Right lobe of liver (tissue), 6 donors: ENCODE measurements at regions not wholly inside any gene's neighbourhood (a gene's known extent, or its start where the extent isn't known, plus 50 kb on each side); places are given as distances from the start of the nearest gene placed in this dataset.

ENCODE experiments used
- ATAC-seq, 4 donors: fragments of 200-7000 bp; cut with Tn5 transposase; one replicate each; pipeline ENCODE4 v1.9.1; 2020; ENCODE audit warnings: mild to moderate bottlenecking in 4 of 4, moderate library complexity in 4 of 4
- DNase-seq, 3 donors: peaks; one replicate each; pipeline ENCODE4 v3.0.0-alpha.2; 2020
- H3K27ac ChIP-seq, 3 donors: fragments of 200-600 bp; one replicate each; pipeline ENCODE4 v1.8.0; 2022
- H3K27me3 ChIP-seq, 2 donors: fragments of 200-600 bp; one replicate each; pipeline ENCODE4 v1.8.0; 2022
- H3K36me3 ChIP-seq, 4 donors: fragments of 200-600 bp; sonication (generic) in 1 of 4; one replicate each; pipeline versions ENCODE4 v1.5.1 to v1.8.0; 2017 to 2022; ENCODE audit warnings: control low read depth in 1 of 4
- H3K4me1 ChIP-seq, 4 donors: fragments of 200-600 bp; sonication (generic) in 1 of 4; one replicate each; pipeline versions ENCODE4 v1.5.1 to v1.8.0; 2017 to 2022; ENCODE audit warnings: control low read depth in 1 of 4
- H3K4me3 ChIP-seq, 3 donors: fragments of 200-600 bp; one replicate each; pipeline ENCODE4 v1.8.0; 2022
- H3K9me3 ChIP-seq, 4 donors: fragments of 200-600 bp; sonication (generic) in 1 of 4; one replicate each; pipeline versions ENCODE4 v1.5.1 to v1.8.0; 2017 to 2022; ENCODE audit warnings: control low read depth in 1 of 4
- CTCF ChIP-seq, 4 donors: fragments of 200-600 bp in 3 of 4; fragments of 450-650 bp in 1 of 4; IDR thresholded peaks; one replicate each; pipeline versions ENCODE4 v1.5.1 to v1.8.0; 2016 to 2022; ENCODE audit warnings: antibody characterized with exemption in 4 of 4, mild to moderate bottlenecking in 2 of 4
- POLR2A ChIP-seq: fragments of 450-650 bp; IDR thresholded peaks from one replicate; pipeline ENCODE4 v1.6.1; 2017; ENCODE audit warnings: antibody characterized with exemption, mild to moderate bottlenecking
- WGBS: methylation state at CpG from one replicate; pipeline ENCODE4 v1.1.6; 2018; ENCODE audit warnings: low coverage, low lambda C conversion rate; ENCODE audit not compliant: insufficient coverage; ENCODE audit errors: missing lambda C conversion rate; 5-methylcytosine and 5-hydroxymethylcytosine counted together
- intact Hi-C, 2 donors: fragments of 100-400 bp; cut with DNase I; formaldehyde crosslinking; loops; one replicate each; pipeline versions ENCODE4 v1.11.2 to v1.14.1; 2022
- donor health status: DM: no; HTN: yes; CAD: no.
- donor health status: DM: no; HTN: no; CAD: no.
- donor health status: DM: no; HTN: no; CAD: no.
- donor health status: DM: no; HTN: yes; CAD: no.
- donor health status: DM: no; HTN: yes; CAD: no.

GRCh38 chr16:29316761-29317183 is 89.7 kb downstream of the NPIPB11 start:
- Histone ChIP-seq H3K27ac (no peak overlapping the region), H3K27me3 (no peaks in the 10 kb centered on the region), H3K4me3 (no peak overlapping the region), H3K4me1 (no peaks in the 10 kb centered on the region), H3K9me3 (no peaks in the 10 kb centered on the region), H3K36me3 (peaks cover 0 to 6% (median 0%) of the 10 kb centered on the region in 4 donors)
- ATAC-seq (no peak), DNase-seq (no peak)
- TF ChIP-seq POLR2A: no peak
- TF ChIP-seq CTCF (IDR thresholded peaks at IDR 0.05): no peak
- intact Hi-C loops: no loop called here
- WGBS: 87% methylated on average over 9 of the region's 12 CpGs

- intact Hi-C loops: no loop called here
- DNase-seq: no peak
- H3K27me3 ChIP-seq: no peaks in the 10 kb centered on the region
Observed at GRCh38 chr16:29315916-29316517, 90.5 kb downstream of the NPIPB11 start.

GRCh38 chr16:29315046-29315445 is 91.5 kb downstream of the NPIPB11 start:
- DNase-seq (no peak), ATAC-seq (no peak)
- intact Hi-C loops: no loop called here
- no peak overlapping the region for H3K27ac ChIP-seq
- H3K36me3 ChIP-seq: peaks cover 0 to 6% (median 0%) of the 10 kb centered on the region in 4 donors
- TF ChIP-seq POLR2A: no peak
- no peak for TF ChIP-seq CTCF (IDR thresholded peaks at IDR 0.05)
- H3K27me3 ChIP-seq: no peaks in the 10 kb centered on the region
- WGBS: 77% methylated on average over 3 of the region's 5 CpGs
- peaks cover 0 to 14% (median 3%) of the 10 kb centered on the region in 4 donors for H3K4me1 ChIP-seq
- H3K9me3 ChIP-seq: no peaks in the 10 kb centered on the region
- no peak overlapping the region for H3K4me3 ChIP-seq

More at GRCh38 chr16:29315916-29316517, 90.5 kb downstream of the NPIPB11 start:
- H3K36me3 ChIP-seq: peaks cover 0 to 6% (median 0%) of the 10 kb centered on the region in 4 donors
- H3K4me1 ChIP-seq: peaks cover 0 to 6% (median 3%) of the 10 kb centered on the region in 4 donors
- no peak overlapping the region for H3K27ac ChIP-seq
- no peak overlapping the region for H3K4me3 ChIP-seq
- no peak for ATAC-seq
- WGBS: 73% methylated on average over 5 of the region's 12 CpGs
- TF ChIP-seq POLR2A (no peak), CTCF (IDR thresholded peaks at IDR 0.05) (no peak)
- no peaks in the 10 kb centered on the region for H3K9me3 ChIP-seq

- DNase-seq (peak in 1 of 3 donors; percentile 32), ATAC-seq (no peak)
- Histone ChIP-seq H3K9me3 (no peaks in the 10 kb centered on the region), H3K36me3 (peaks cover 0 to 6% (median 0%) of the 10 kb centered on the region in 4 donors), H3K4me1 (peaks cover 0 to 14% (median 3%) of the 10 kb centered on the region in 4 donors), H3K27me3 (no peaks in the 10 kb centered on the region), H3K4me3 (no peak overlapping the region), H3K27ac (no peak overlapping the region)
- 76% methylated on average over 3 of the region's 20 CpGs for WGBS
- TF ChIP-seq POLR2A (no peak), CTCF (IDR thresholded peaks at IDR 0.05) (no peak)
- intact Hi-C loops: no loop called here
Observed at GRCh38 chr16:29314292-29314934, 92.1 kb downstream of the NPIPB11 start.
